WTC11 (cell line): ENCODE measurements at regions not wholly inside any gene's neighbourhood (a gene's known extent, or its start where the extent isn't known, plus 50 kb on each side); places are given as distances from the start of the nearest gene placed in this dataset.

Experiments
- ATAC-seq: fragments of 200-7000 bp; cut with Tn5 transposase; 2 replicates; pipeline ENCODE4 v1.10.0; 2021; ENCODE audit warnings: mild to moderate bottlenecking, moderate library complexity
- CTCF ChIA-PET: fragments of 300-600 bp; sonication (Branson Sonifier 250); formaldehyde crosslinking; loops from one replicate; lab custom pipeline; 2021; ENCODE audit warnings: antibody characterized with exemption; lab: Charles Lee
- POLR2A ChIA-PET: fragments of 350-600 bp; sonication (Branson Sonifier 250); formaldehyde crosslinking; loops from one replicate; lab custom pipeline; 2021; ENCODE audit warnings: antibody characterized with exemption; lab: Charles Lee
- DNase-seq: peaks from one replicate; pipeline ENCODE4 v3.0.0; 2021; ENCODE audit warnings: low spot score
- H3K27ac Mint-ChIP-seq: 2 replicates; pipeline ENCODE4 v1.8.0; 2021; ENCODE audit warnings: mixed read lengths
- H3K27me3 Mint-ChIP-seq: 2 replicates; pipeline ENCODE4 v1.8.0; 2021; ENCODE audit warnings: low read depth, mild to moderate bottlenecking, moderate library complexity, mixed read lengths
- H3K36me3 Mint-ChIP-seq: 2 replicates; pipeline ENCODE4 v1.8.0; 2021; ENCODE audit warnings: mixed read lengths
- H3K4me1 Mint-ChIP-seq: 2 replicates; pipeline ENCODE4 v1.8.0; 2022; ENCODE audit warnings: mixed read lengths
- H3K4me3 Mint-ChIP-seq: 2 replicates; pipeline ENCODE4 v1.8.0; 2021; ENCODE audit warnings: mild to moderate bottlenecking, moderate library complexity, mixed read lengths
- H3K9me3 Mint-ChIP-seq: 2 replicates; pipeline ENCODE4 v1.8.0; 2021; ENCODE audit warnings: mixed read lengths
- ESRRA ChIP-seq: sonication (generic); formaldehyde crosslinking; IDR thresholded peaks from 2 replicates; pipeline ENCODE4 v1.8.1; 2022; ENCODE audit warnings: mild to moderate bottlenecking, missing genetic modification reagents, borderline replicate concordance
- FOXJ3 ChIP-seq: sonication (generic); formaldehyde crosslinking; IDR thresholded peaks from 2 replicates; pipeline ENCODE4 v1.9.0; 2021; ENCODE audit warnings: missing genetic modification reagents, mild to moderate bottlenecking, borderline replicate concordance
- GRHL2 ChIP-seq: fragments of 250-450 bp; sonication (Bioruptor Pico); IDR thresholded peaks from 2 replicates; pipeline ENCODE4 v1.8.0; 2022; ENCODE audit warnings: mild to moderate bottlenecking, moderate library complexity; ENCODE audit not compliant: insufficient replicate concordance, severe bottlenecking
- NFE2L1 ChIP-seq: sonication (generic); formaldehyde crosslinking; IDR thresholded peaks from 2 replicates; pipeline ENCODE4 v1.8.1; 2023; ENCODE audit warnings: missing genetic modification reagents
- NR1H2 ChIP-seq: sonication (generic); formaldehyde crosslinking; IDR thresholded peaks from 2 replicates; pipeline ENCODE4 v1.9.0; 2021; ENCODE audit warnings: mild to moderate bottlenecking, moderate library complexity, missing genetic modification reagents
- SOX15 ChIP-seq: fragments of 250-450 bp; sonication (Bioruptor Pico); IDR thresholded peaks from 2 replicates; pipeline ENCODE4 v1.9.0; 2021; ENCODE audit warnings: mild to moderate bottlenecking
- TCF7 ChIP-seq: sonication (generic); formaldehyde crosslinking; IDR thresholded peaks from 2 replicates; pipeline ENCODE4 v1.8.0; 2022; ENCODE audit warnings: mild to moderate bottlenecking, low read depth, missing genetic modification reagents, moderate library complexity
- ZNF416 ChIP-seq: fragments of 250-450 bp; sonication (Bioruptor Pico); IDR thresholded peaks from 2 replicates; pipeline ENCODE4 v1.9.0; 2021; ENCODE audit warnings: mild to moderate bottlenecking, inconsistent platforms
- ZNF423 ChIP-seq: fragments of 250-450 bp; sonication (Bioruptor Pico); IDR thresholded peaks from 2 replicates; pipeline ENCODE4 v2.1.2; 2022; ENCODE audit warnings: mild to moderate bottlenecking, moderate library complexity
- TF ChIP-seq, protein P1 (sequence below): sonication (generic); formaldehyde crosslinking; IDR thresholded peaks from 2 replicates; pipeline ENCODE4 v1.8.1; 2022; ENCODE audit warnings: low read depth, mild to moderate bottlenecking, moderate library complexity, missing genetic modification reagents, borderline replicate concordance
- TF ChIP-seq, protein P2 (sequence below): sonication (generic); formaldehyde crosslinking; IDR thresholded peaks from 2 replicates; pipeline ENCODE4 v1.8.1; 2023; ENCODE audit warnings: mild to moderate bottlenecking, missing genetic modification reagents
- TF ChIP-seq, protein P3 (sequence below): sonication (generic); formaldehyde crosslinking; IDR thresholded peaks from 2 replicates; pipeline ENCODE4 v1.8.1; 2023; ENCODE audit warnings: mild to moderate bottlenecking, missing genetic modification reagents
- TF ChIP-seq, protein P4 (sequence below): fragments of 250-450 bp; sonication (Bioruptor Pico); IDR thresholded peaks from 2 replicates; pipeline ENCODE4 v1.9.0; 2021; ENCODE audit warnings: mild to moderate bottlenecking
- TF ChIP-seq, protein P5 (sequence below): sonication (generic); formaldehyde crosslinking; IDR thresholded peaks from 2 replicates; pipeline ENCODE4 v1.8.1; 2023; ENCODE audit warnings: mild to moderate bottlenecking, missing genetic modification reagents, moderate library complexity
- TF ChIP-seq, protein P6 (sequence below): sonication (generic); formaldehyde crosslinking; IDR thresholded peaks from 2 replicates; pipeline ENCODE4 v1.8.1; 2022; ENCODE audit warnings: missing genetic modification reagents, borderline replicate concordance
- TF ChIP-seq, protein P7 (sequence below): sonication (generic); formaldehyde crosslinking; IDR thresholded peaks from 2 replicates; pipeline ENCODE4 v1.8.1; 2022; ENCODE audit warnings: low read depth, missing genetic modification reagents, borderline replicate concordance

DNA sequence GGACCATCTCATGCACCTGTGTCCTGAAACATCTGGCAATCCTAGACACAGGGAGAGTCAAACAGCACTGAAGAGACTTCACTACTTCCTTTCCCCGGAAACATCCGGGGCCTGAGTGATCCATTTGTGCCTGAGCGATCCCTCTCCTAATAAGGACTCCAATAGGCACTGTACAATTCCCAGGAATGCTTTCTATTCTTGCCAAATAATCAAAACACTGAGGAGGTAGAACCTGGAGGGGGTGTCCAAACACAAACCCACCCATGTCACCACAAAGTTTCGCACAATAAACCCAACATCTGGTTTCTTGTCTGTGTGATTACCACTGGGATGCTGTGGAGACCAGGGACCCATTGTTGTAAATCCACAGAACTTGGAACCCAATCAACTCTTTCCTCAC, 205.0 kb downstream of the OPA1 start:
- no peak for TF ChIP-seq GRHL2 (CRISPR knock-in tag)
- no peak for TF ChIP-seq ZNF423 (CRISPR knock-in tag)
- TF ChIP-seq FOXJ3, result no peak
- TF ChIP-seq, protein P1, sequence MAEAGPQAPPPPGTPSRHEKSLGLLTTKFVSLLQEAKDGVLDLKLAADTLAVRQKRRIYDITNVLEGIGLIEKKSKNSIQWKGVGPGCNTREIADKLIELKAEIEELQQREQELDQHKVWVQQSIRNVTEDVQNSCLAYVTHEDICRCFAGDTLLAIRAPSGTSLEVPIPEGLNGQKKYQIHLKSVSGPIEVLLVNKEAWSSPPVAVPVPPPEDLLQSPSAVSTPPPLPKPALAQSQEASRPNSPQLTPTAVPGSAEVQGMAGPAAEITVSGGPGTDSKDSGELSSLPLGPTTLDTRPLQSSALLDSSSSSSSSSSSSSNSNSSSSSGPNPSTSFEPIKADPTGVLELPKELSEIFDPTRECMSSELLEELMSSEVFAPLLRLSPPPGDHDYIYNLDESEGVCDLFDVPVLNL (CRISPR knock-in tag), result no peak
- TF ChIP-seq ZNF416 (CRISPR knock-in tag), result no peak
- TF ChIP-seq, protein P2, sequence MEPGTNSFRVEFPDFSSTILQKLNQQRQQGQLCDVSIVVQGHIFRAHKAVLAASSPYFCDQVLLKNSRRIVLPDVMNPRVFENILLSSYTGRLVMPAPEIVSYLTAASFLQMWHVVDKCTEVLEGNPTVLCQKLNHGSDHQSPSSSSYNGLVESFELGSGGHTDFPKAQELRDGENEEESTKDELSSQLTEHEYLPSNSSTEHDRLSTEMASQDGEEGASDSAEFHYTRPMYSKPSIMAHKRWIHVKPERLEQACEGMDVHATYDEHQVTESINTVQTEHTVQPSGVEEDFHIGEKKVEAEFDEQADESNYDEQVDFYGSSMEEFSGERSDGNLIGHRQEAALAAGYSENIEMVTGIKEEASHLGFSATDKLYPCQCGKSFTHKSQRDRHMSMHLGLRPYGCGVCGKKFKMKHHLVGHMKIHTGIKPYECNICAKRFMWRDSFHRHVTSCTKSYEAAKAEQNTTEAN (CRISPR knock-in tag), result no peak
- no peak for TF ChIP-seq TCF7 (CRISPR knock-in tag)
- TF ChIP-seq, protein P3, sequence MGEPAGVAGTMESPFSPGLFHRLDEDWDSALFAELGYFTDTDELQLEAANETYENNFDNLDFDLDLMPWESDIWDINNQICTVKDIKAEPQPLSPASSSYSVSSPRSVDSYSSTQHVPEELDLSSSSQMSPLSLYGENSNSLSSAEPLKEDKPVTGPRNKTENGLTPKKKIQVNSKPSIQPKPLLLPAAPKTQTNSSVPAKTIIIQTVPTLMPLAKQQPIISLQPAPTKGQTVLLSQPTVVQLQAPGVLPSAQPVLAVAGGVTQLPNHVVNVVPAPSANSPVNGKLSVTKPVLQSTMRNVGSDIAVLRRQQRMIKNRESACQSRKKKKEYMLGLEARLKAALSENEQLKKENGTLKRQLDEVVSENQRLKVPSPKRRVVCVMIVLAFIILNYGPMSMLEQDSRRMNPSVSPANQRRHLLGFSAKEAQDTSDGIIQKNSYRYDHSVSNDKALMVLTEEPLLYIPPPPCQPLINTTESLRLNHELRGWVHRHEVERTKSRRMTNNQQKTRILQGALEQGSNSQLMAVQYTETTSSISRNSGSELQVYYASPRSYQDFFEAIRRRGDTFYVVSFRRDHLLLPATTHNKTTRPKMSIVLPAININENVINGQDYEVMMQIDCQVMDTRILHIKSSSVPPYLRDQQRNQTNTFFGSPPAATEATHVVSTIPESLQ, result no peak
- TF ChIP-seq NR1H2, result no peak
- TF ChIP-seq, protein P4, sequence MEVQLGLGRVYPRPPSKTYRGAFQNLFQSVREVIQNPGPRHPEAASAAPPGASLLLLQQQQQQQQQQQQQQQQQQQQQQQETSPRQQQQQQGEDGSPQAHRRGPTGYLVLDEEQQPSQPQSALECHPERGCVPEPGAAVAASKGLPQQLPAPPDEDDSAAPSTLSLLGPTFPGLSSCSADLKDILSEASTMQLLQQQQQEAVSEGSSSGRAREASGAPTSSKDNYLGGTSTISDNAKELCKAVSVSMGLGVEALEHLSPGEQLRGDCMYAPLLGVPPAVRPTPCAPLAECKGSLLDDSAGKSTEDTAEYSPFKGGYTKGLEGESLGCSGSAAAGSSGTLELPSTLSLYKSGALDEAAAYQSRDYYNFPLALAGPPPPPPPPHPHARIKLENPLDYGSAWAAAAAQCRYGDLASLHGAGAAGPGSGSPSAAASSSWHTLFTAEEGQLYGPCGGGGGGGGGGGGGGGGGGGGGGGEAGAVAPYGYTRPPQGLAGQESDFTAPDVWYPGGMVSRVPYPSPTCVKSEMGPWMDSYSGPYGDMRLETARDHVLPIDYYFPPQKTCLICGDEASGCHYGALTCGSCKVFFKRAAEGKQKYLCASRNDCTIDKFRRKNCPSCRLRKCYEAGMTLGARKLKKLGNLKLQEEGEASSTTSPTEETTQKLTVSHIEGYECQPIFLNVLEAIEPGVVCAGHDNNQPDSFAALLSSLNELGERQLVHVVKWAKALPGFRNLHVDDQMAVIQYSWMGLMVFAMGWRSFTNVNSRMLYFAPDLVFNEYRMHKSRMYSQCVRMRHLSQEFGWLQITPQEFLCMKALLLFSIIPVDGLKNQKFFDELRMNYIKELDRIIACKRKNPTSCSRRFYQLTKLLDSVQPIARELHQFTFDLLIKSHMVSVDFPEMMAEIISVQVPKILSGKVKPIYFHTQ (CRISPR knock-in tag), result no peak
- TF ChIP-seq ESRRA, result no peak
- no peak for TF ChIP-seq SOX15 (CRISPR knock-in tag)
- TF ChIP-seq NFE2L1 (CRISPR knock-in tag), result no peak
- TF ChIP-seq, protein P5, sequence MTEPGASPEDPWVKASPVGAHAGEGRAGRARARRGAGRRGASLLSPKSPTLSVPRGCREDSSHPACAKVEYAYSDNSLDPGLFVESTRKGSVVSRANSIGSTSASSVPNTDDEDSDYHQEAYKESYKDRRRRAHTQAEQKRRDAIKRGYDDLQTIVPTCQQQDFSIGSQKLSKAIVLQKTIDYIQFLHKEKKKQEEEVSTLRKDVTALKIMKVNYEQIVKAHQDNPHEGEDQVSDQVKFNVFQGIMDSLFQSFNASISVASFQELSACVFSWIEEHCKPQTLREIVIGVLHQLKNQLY, result no peak
- TF ChIP-seq, protein P6, sequence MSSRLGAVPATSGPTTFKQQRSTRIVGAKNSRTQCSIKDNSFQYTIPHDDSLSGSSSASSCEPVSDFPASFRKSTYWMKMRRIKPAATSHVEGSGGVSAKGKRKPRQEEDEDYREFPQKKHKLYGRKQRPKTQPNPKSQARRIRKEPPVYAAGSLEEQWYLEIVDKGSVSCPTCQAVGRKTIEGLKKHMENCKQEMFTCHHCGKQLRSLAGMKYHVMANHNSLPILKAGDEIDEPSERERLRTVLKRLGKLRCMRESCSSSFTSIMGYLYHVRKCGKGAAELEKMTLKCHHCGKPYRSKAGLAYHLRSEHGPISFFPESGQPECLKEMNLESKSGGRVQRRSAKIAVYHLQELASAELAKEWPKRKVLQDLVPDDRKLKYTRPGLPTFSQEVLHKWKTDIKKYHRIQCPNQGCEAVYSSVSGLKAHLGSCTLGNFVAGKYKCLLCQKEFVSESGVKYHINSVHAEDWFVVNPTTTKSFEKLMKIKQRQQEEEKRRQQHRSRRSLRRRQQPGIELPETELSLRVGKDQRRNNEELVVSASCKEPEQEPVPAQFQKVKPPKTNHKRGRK (CRISPR knock-in tag), result no peak
- TF ChIP-seq, protein P7, sequence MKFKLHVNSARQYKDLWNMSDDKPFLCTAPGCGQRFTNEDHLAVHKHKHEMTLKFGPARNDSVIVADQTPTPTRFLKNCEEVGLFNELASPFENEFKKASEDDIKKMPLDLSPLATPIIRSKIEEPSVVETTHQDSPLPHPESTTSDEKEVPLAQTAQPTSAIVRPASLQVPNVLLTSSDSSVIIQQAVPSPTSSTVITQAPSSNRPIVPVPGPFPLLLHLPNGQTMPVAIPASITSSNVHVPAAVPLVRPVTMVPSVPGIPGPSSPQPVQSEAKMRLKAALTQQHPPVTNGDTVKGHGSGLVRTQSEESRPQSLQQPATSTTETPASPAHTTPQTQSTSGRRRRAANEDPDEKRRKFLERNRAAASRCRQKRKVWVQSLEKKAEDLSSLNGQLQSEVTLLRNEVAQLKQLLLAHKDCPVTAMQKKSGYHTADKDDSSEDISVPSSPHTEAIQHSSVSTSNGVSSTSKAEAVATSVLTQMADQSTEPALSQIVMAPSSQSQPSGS (CRISPR knock-in tag), result no peak
- no peak for DNase-seq
- H3K27me3 Mint-ChIP-seq, result no peaks in the 10 kb centered on the region
- no peak for ATAC-seq
- ChIA-PET POLR2A (no interaction called here), CTCF (no interaction called here)
- H3K36me3 Mint-ChIP-seq, result no peaks in the 10 kb centered on the region
- peaks cover 24% of the 10 kb centered on the region for H3K4me1 Mint-ChIP-seq
- H3K27ac Mint-ChIP-seq, result no peak overlapping the region
- H3K4me3 Mint-ChIP-seq, result no peak overlapping the region
- no peaks in the 10 kb centered on the region for H3K9me3 Mint-ChIP-seq
